Esophagus squamous epithelium (tissue), 5 donors: ENCODE measurements at regions not wholly inside any gene's neighbourhood (a gene's known extent, or its start where the extent isn't known, plus 50 kb on each side); places are given as distances from the start of the nearest gene placed in this dataset.

Experiments used
- DNase-seq: peaks from one replicate; lab custom pipeline; 2025; lab: John Stamatoyannopoulos, UW
- H3K27ac ChIP-seq, 4 donors: fragments of 200-600 bp; sonication (generic); one replicate each; pipeline ENCODE4 v1.5.1; 2016 to 2019; ENCODE audit warnings: mild to moderate bottlenecking in 1 of 4
- H3K27me3 ChIP-seq, 4 donors: fragments of 200-600 bp; sonication (generic); 1 replicate in 3 of 4; 2 replicates in 1 of 4; pipeline versions ENCODE4 v1.5.1 to v1.6.0; 2017 to 2021; ENCODE audit warnings: antibody characterized with exemption in 1 of 4
- H3K36me3 ChIP-seq, 3 donors: fragments of 200-600 bp; sonication (generic); one replicate each; pipeline ENCODE4 v1.5.1; 2016 to 2019
- H3K4me1 ChIP-seq, 3 donors: fragments of 200-600 bp; sonication (generic); one replicate each; pipeline ENCODE4 v1.5.1; 2017 to 2019
- H3K4me3 ChIP-seq, 4 donors: fragments of 200-600 bp; sonication (generic); 1 replicate in 3 of 4; 2 replicates in 1 of 4; pipeline ENCODE4 v1.5.1; 2016 to 2019; ENCODE audit warnings: mild to moderate bottlenecking in 2 of 4, moderate library complexity in 1 of 4
- H3K9me3 ChIP-seq, 3 donors: fragments of 200-600 bp; sonication (generic); one replicate each; pipeline ENCODE4 v1.5.1; 2016 to 2019
- CTCF ChIP-seq, 6 experiments: fragments of 450-650 bp in 4 of 6; fragments of 200-600 bp in 2 of 6; sonication (generic) in 2 of 6; IDR thresholded peaks; one replicate each; pipeline ENCODE4 v1.5.1; 2016 to 2019; ENCODE audit warnings: antibody characterized with exemption in 6 of 6, mild to moderate bottlenecking in 4 of 6, moderate library complexity in 4 of 6
- POLR2A ChIP-seq, 4 donors: fragments of 450-650 bp; IDR thresholded peaks; one replicate each; pipeline ENCODE4 v1.6.1; 2017; ENCODE audit warnings: antibody characterized with exemption in 4 of 4, mild to moderate bottlenecking in 4 of 4, moderate library complexity in 3 of 4
- WGBS, 2 donors: methylation state at CpG; one replicate each; pipeline ENCODE4 v1.1.5; 2018; 5-methylcytosine and 5-hydroxymethylcytosine counted together
- intact Hi-C: fragments of 100-400 bp; cut with DNase I; formaldehyde crosslinking; loops from one replicate; pipeline ENCODE4 v1.15.0; 2022
- donor health status: DM: yes; HTN: yes; CAD: no.

GRCh38 chr18:28651298-28651697 lies 474.4 kb upstream of the CDH2 start:
- H3K9me3 ChIP-seq, result no peaks in the 10 kb centered on the region
- H3K4me3 ChIP-seq, result no peak overlapping the region
- intact Hi-C loops, result no loop called here
- no peaks in the 10 kb centered on the region for H3K27me3 ChIP-seq
- no peak for DNase-seq
- H3K36me3 ChIP-seq, result no peaks in the 10 kb centered on the region
- no peak for TF ChIP-seq POLR2A (IDR thresholded peaks at IDR 0.05)
- TF ChIP-seq CTCF (IDR thresholded peaks at IDR 0.05), result no peak
- no peaks in the 10 kb centered on the region for H3K4me1 ChIP-seq
- 79 to 85% methylated on average over 12 of the region's 12 CpGs for WGBS, 2 donors
- no peak overlapping the region for H3K27ac ChIP-seq

GRCh38 chr18:28650860-28651259 lies 473.9 kb upstream of the CDH2 start:
- TF ChIP-seq POLR2A (IDR thresholded peaks at IDR 0.05) (no peak), CTCF (IDR thresholded peaks at IDR 0.05) (no peak)
- WGBS, 2 donors, result 30 to 43% methylated on average over 2 of the region's 2 CpGs
- H3K9me3 ChIP-seq, result no peaks in the 10 kb centered on the region
- no peak overlapping the region for H3K4me3 ChIP-seq
- no peaks in the 10 kb centered on the region for H3K36me3 ChIP-seq
- no peak for DNase-seq
- no peak overlapping the region for H3K27ac ChIP-seq
- no peaks in the 10 kb centered on the region for H3K27me3 ChIP-seq
- no peaks in the 10 kb centered on the region for H3K4me1 ChIP-seq
- intact Hi-C loops, result no loop called here

GRCh38 chr18:28647961-28648360 lies 471.0 kb upstream of the CDH2 start:
- 71 to 74% methylated on average over 3 of the region's 3 CpGs for WGBS, 2 donors
- H3K27me3 ChIP-seq, result no peaks in the 10 kb centered on the region
- no peak overlapping the region for H3K27ac ChIP-seq
- H3K9me3 ChIP-seq, result no peaks in the 10 kb centered on the region
- no peak for TF ChIP-seq POLR2A (IDR thresholded peaks at IDR 0.05)
- TF ChIP-seq CTCF (IDR thresholded peaks at IDR 0.05), result no peak
- intact Hi-C loops, result no loop called here
- DNase-seq, result no peak
- no peaks in the 10 kb centered on the region for H3K36me3 ChIP-seq
- no peak overlapping the region for H3K4me3 ChIP-seq
- no peaks in the 10 kb centered on the region for H3K4me1 ChIP-seq

- no peak for TF ChIP-seq CTCF (IDR thresholded peaks at IDR 0.05)
- no peak for TF ChIP-seq POLR2A (IDR thresholded peaks at IDR 0.05)
- Histone ChIP-seq H3K9me3 (no peaks in the 10 kb centered on the region), H3K4me3 (no peak overlapping the region), H3K4me1 (no peaks in the 10 kb centered on the region), H3K36me3 (no peaks in the 10 kb centered on the region), H3K27me3 (no peaks in the 10 kb centered on the region), H3K27ac (no peak overlapping the region)
- intact Hi-C loops, result no loop called here
- WGBS, 2 donors, result 81% methylated on average over 2 of the region's 2 CpGs
- DNase-seq, result no peak
Observed at GRCh38 chr18:28637897-28638296, 461.0 kb upstream of the CDH2 start.

- TF ChIP-seq CTCF (IDR thresholded peaks at IDR 0.05), result no peak
- no peak for TF ChIP-seq POLR2A (IDR thresholded peaks at IDR 0.05)
- Histone ChIP-seq H3K27ac (no peak overlapping the region), H3K4me1 (no peaks in the 10 kb centered on the region), H3K27me3 (no peaks in the 10 kb centered on the region), H3K4me3 (no peak overlapping the region), H3K9me3 (no peaks in the 10 kb centered on the region), H3K36me3 (no peaks in the 10 kb centered on the region)
- intact Hi-C loops, result no loop called here
- DNase-seq, result no peak
Observed at GRCh38 chr18:28635530-28635929, 458.6 kb upstream of the CDH2 start.
